GM18502 (cell line): ENCODE measurements at regions not wholly inside any gene's neighbourhood (a gene's known extent, or its start where the extent isn't known, plus 50 kb on each side); places are given as distances from the start of the nearest gene placed in this dataset.

Experiments
- ATAC-seq: cut with Tn5 transposase; IDR thresholded peaks from one replicate; pipeline ENCODE4 v1.9.1; 2021; ENCODE audit warnings: mild to moderate bottlenecking; ENCODE audit not compliant: unreplicated experiment, poor library complexity

- no peak for ATAC-seq
Observed at GRCh38 chr17:63124958-63125357, 158.9 kb downstream of the TANC2 start.

DNA sequence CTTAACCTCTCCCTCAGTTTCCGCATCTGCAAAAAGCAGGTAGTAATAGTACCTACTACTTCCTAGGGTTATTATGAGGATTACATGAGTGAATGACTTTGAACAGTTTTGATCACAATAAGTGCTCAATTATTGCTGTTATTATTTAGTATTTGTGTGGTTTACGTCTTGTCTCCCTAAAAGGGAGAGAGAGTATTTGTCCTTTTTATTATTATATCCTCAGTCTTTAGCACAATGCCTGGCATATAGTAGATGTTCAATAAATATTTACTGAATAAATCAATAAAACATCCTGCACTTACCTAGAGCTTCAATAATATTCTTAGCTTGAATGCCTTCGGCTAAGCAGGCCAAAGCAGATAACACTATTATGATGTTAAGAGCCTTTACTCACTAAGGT, 160.0 kb downstream of the TANC2 start:
- no peak for ATAC-seq

DNA sequence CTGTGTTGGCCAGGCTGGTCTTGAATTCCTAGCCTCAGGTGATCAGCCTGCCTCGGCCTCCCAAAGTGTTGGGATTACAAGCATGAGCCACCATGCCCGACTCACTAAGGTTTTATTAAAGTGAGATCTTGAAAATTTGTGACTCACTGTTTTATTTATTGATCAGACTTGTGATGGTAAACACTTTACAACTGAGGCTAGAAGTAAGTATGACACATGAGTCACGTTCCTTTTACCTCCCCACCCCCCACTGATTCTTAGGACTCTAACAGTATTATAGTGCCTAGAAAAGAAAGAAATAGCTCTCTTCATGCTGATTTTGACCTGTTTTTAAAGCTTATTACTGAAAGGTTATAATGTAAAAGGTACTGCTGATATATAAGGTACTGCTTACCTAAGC, 160.6 kb downstream of the TANC2 start:
- no peak for ATAC-seq

GRCh38 chr17:63132459-63132911, 166.4 kb downstream of the TANC2 start:
- ATAC-seq: no peak

- no peak for ATAC-seq
Observed at GRCh38 chr17:63133491-63133890, 167.5 kb downstream of the TANC2 start.

DNA sequence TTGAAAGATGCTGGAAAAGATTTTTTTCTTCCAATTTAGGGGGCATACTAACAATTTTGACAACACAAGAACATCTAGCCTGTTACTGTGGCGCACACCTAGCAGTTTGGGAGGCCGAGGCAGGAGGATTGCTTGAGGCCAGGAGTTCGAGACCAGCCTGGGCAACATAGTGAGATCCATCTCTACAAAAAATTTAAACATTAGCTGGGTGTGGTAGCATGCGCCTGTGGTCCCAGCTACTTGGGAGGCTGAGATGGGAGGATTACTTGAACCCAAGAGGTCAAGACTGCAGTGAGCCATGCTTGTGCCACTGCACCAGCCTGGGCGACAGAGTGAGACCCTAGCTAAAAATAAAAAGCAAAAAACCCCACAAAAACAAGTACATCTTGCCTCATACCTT, 168.8 kb downstream of the TANC2 start:
- no peak for ATAC-seq

- ATAC-seq: no peak
Observed at GRCh38 chr17:63136369-63137012, 170.5 kb downstream of the TANC2 start.

- no peak for ATAC-seq
Observed at GRCh38 chr17:63137163-63137562, 171.1 kb downstream of the TANC2 start.

GRCh38 chr17:63138713-63139112, 172.7 kb downstream of the TANC2 start:
- ATAC-seq: no peak

- no peak for ATAC-seq
Observed at GRCh38 chr17:63139356-63139755, 173.3 kb downstream of the TANC2 start.

- ATAC-seq: peak; percentile 53
Observed at GRCh38 chr17:63140255-63140654, 174.2 kb downstream of the TANC2 start.

DNA sequence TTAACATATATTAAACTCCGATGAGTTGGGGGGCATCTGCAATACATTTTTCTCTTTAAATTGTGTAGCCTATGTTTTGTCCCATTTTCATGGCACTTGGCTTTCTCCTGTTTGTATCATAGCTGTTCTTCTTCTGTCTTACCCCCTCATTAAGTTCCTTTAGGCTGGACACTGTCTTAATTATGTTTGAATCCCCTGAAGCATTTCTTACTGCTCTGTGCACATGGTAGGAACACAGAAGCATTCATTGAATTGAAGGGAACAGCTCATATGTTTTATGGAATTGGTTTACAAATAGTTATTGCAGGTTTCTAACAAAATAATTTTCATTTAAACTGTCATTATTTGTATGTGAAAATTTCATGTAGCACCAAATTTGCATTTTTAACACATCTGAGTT, 176.8 kb downstream of the TANC2 start:
- ATAC-seq: no peak

- ATAC-seq: no peak
Observed at GRCh38 chr17:63150490-63150889, 184.5 kb downstream of the TANC2 start.

DNA sequence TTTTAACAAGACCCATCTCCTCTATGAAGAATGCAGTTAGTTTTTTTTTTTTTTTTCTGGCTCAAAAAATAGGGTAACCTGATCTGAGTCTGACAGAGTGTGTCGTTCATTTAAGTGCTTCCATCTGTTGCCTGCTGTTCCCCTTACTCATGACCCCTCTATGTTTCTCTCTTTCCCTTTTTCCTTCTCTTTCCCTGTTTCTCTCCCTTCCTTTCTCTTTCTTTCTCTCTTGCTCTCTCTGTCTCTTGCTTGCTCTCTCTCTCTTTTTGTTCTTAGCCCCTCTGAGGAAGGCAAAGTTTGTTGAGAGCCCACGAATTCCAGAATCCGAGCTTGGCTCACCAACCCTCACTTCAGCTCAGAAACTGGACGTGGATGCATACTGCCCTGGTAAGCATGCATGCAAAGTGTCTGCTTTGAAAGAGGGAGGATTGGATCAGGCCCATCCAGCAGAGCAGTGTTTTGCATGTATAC, 185.0 kb downstream of the TANC2 start:
- no peak for ATAC-seq

DNA sequence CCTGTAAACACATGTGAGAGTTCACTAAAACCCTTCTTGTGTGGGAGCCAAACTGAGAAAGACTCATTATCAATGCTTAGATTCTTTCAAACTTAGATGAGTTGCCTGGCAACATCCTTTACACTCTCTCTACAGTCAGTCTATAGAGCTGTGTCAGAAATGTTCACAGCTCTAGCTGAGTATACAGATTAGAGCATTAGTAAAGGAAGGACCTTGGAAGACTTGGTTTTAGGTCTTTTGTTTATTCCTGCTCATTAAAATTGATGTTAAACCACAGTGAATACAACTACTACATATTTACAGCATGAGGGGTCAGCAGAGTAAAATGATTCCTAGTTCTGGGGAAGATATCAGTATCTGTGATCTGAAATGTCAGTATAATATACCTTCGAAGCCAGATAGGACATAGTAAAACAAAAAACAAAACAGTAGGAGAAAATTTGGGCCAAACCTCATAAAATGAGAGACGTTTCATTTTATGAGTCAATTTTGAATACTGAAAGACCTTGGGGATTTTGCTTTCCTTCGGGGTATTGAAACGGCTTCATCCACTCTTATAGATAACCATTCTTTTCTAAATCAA, 186.0 kb downstream of the TANC2 start:
- no peak for ATAC-seq

DNA sequence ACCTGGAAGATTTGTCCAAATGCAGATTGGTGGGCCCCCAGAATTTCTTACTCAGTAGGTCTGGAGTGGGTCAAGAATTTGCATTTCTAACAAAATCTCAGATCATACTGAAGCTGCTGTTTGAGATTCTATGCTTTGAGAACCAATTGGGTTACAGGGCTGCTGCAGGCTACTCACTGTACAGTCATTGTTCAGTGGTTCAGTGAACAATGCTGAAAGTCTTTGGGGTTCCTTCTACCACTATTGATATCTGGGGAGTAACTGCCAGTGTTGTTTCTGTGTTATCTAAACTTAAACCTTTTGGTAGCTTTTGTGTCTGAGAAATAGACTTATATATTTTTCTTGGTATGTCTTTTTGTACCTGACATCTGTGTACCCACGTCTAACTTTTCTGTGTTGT, 187.5 kb downstream of the TANC2 start:
- no peak for ATAC-seq

DNA sequence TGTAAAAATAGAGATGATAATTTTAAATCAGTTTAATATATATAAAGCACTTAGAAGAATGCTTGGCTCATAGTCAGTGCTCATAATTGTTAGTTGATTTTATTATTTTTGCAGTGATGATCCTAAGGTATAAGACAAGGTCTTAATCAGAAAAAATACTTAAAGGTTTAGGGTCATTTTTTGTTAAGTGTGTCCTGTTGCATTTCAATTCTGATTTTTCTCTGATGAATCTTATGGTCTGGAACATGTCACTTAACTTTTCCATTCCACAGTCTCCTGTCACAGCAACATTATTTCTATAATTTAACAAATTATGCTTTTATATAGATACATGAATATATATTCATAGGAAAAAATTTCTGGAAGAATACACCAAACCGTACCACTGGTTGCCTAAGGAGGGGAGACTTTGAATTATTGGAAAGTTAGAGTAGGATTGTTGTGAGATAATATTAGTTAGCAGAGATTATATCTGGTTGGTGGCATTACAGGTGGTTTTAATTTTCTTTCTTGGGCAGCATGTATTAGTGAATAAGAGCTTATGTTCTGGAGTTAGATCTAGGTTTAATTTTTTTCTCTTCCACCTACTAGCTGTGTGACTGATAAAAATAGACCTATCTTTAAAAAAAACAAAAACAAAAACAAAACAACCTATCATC, 188.7 kb downstream of the TANC2 start:
- ATAC-seq: no peak

- no peak for ATAC-seq
Observed at GRCh38 chr17:63156986-63157385, 191.0 kb downstream of the TANC2 start.

- ATAC-seq: no peak
Observed at GRCh38 chr17:63162406-63163157, 196.5 kb downstream of the TANC2 start.

DNA sequence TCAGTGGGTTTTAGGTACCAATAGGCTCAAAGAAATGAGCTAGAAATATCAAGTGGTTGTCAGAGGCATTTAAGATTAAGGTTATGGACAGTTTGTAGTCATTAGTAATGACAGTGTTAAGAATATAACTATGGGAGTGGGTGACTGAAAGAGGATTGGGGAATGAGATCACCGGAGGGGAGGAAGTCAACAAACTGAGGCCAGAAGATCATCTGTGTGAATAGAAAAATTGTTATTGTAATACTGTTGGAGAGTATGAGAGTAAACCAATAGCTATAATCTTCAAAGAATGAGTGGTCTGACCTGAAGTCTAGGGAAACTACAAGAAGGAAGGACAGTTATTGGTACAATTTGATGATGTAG, 197.1 kb downstream of the TANC2 start:
- ATAC-seq: no peak

- no peak for ATAC-seq
Observed at GRCh38 chr17:63165400-63165799, 199.4 kb downstream of the TANC2 start.
